HG02970 (cell line): ENCODE measurements at regions not wholly inside any gene's neighbourhood (a gene's known extent, or its start where the extent isn't known, plus 50 kb on each side); places are given as distances from the start of the nearest gene placed in this dataset.
"Not testable (repeated sequence)": the region's sequence is repeated elsewhere in the genome, so short reads cannot be mapped to it uniquely, and the experiment has no call there.

Source experiments
- ATAC-seq: cut with Tn5 transposase; IDR thresholded peaks from one replicate; pipeline ENCODE4 v1.9.1; 2021; ENCODE audit warnings: mild to moderate bottlenecking, moderate library complexity, moderate number of reproducible peaks; ENCODE audit not compliant: unreplicated experiment, low FRiP score

DNA sequence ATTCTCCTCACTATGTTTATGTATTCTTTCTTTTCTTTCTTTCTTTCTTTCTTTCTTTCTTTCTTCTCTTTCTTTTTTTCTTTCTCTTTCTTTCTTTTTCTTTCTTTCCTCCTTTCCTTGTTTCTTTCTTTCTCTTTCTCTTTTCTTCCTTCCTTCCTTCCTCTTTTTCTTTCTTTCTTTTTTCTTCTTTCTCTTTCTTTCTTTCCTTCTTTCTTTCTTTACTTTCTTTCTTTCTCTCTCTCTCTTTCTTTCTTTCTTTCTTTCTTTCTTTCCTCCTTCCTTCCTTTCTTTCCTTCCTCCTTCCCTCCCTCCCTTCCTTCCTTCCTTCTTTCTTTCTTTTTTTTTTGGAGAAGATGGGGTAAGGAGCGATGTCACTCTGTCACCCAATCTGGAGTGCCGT lies 1405.5 kb downstream of the SLITRK5 start:
- no peak for ATAC-seq

DNA sequence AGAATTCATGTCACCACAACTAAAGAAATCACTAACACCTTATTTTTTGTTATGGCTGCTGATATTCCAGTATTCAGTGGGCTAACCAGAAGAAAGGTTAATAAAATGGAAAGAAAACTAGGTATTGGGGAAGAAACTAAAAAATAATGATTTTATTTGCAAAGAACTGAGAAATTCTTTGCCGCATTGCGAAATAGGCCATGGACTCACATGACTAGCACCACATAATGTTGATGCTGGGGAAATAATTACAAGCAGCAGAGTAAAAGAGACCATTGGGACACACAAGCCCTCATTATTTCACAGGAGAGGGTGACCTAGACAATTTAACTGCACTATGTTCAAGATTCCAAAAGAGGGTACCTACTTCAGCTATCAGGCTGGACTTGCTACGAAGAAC lies 1411.5 kb downstream of the SLITRK5 start:
- no peak for ATAC-seq

- not testable (repeated sequence) for ATAC-seq
Measured at GRCh38 chr13:89088107-89088506, 1416.9 kb downstream of the SLITRK5 start.

GRCh38 chr13:89097994-89098393 lies 1426.8 kb downstream of the SLITRK5 start:
- ATAC-seq, result no peak

DNA sequence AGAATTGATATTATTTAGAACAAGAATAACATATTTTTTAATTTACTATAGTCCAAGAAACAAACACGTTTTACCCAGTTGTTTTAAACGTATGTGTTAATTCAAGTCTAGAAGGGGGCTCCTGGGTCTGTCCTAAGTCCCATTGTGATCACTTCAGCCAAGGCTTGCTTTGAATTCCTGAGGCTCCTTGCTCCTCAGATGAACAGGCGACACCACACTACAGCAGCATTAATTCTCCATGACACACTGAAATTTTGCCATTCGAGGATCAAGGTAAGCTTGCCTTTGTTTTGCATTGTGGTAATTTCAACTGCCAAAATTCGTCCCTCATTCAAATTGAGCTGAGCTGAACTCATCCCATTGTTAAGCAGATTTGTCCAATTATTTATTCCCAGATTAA lies 1442.6 kb downstream of the SLITRK5 start:
- ATAC-seq, result no peak

DNA sequence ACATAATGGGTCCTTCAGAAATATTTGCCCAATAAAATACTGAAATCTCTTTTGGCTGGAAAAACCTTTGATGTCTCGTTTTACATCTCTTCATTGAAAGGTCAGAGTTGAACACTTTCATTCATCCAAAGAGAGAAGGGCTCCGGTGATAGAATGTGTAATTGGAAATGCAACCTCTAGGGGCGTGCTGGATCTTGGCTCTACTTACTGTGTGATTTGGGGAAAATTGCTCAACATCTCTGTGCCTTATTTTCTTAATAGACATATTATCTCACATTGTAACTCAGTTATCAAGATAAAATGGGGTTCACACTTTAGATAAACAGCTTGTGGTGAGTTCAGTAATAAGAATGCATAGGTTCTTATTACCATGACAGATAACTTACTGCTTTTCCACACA lies 1444.1 kb downstream of the SLITRK5 start:
- no peak for ATAC-seq

GRCh38 chr13:89136678-89137077 lies 1465.5 kb downstream of the SLITRK5 start:
- ATAC-seq, result no peak

- ATAC-seq, result no peak
Measured at GRCh38 chr13:89150362-89150761, 1479.2 kb downstream of the SLITRK5 start.

DNA sequence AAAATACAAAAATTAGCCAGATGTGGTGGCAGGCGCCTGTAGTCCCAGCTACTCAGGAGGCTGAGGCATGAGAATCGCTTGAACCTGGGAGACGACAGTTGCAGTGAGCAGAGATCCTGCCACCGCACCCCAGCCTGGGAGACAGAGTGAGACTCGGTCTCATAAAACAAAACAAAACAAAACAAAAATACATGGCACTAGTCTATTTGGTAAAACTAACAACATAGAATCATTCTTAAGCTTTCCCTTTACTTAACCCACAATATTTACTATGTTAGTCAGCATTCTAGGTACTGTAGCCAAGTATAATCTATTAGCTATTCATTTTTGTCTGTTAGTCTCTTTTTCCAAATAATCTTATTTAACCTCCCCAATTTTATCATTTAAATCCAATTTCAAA lies 1482.8 kb downstream of the SLITRK5 start:
- no peak for ATAC-seq

DNA sequence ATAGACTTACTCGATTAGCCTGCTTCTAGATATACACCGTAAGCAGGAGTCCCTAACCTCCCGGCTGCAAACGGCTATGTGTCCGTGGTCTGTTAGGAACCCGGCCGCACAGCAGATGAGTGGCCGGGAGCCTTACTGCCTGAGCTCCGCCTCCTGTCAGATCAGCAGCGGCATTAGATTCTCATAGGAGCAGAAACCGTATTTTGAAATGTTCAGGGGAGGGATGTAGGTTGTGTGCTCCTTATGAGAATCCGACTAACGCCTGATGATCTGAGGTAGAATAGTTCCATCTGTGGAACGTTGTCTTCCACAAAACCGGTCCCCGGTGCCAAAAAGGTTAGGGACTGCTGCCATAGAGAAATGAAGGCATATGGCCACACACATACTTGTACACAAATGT lies 1491.9 kb downstream of the SLITRK5 start:
- ATAC-seq, result no peak

DNA sequence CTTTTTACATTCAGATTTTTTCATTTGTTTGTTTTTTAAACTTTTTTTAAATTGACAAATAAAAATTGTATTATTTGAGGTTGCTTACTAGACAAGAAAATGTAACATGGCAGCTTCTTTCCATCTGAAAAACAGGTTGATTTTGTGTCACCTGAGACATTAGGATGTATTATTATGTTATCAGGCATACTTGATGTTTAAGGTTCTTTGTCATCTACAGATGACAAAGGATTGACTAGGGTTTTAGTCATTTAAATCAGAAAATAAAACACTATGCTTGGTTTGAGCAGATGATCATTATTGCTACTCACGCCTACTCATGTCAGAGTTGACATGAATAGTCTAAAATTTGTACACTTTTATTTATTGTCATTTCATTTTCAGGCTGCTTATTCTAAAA lies 1494.5 kb downstream of the SLITRK5 start:
- ATAC-seq, result no peak

- ATAC-seq, result no peak
Measured at GRCh38 chr13:89169951-89170350, 1498.8 kb downstream of the SLITRK5 start.

DNA sequence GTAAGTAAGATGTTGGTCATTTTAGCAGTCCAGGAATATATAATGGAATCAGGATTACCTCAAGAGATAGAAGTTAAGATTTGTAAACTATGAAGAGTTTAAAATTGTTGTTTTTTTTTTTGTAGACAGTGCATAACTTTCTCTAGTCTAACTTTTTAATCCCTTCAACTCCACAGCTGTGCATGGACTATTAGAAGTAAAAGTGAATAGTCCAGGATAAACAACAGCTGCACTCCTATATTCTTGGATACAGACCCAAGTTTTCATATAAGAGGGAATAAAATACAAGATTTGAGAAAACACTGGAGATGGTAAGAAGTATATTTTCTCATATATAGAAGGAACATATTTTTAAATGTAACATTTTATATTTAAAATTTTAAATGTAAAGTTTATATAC lies 1509.9 kb downstream of the SLITRK5 start:
- ATAC-seq, result no peak

DNA sequence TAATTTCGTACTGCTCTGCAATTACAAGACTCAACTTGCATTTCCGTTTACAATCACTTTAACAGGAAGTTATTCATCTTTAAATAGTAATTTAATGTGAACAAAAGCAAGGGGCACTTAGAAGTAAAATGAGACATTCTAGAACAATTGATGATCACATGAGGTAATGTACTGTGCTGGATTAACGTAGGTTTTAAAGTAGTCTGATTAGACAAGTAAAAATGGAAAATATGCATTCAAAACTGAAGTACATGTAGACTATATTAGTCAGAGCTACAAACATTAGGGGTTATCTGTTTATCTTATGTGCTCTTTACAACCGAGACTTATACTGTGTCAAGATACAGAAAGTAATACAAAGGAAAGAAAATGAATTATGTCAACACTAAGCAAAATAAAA lies 1528.0 kb downstream of the SLITRK5 start:
- ATAC-seq, result no peak

- ATAC-seq, result no peak
Measured at GRCh38 chr13:89204435-89204834, 1533.3 kb downstream of the SLITRK5 start.

DNA sequence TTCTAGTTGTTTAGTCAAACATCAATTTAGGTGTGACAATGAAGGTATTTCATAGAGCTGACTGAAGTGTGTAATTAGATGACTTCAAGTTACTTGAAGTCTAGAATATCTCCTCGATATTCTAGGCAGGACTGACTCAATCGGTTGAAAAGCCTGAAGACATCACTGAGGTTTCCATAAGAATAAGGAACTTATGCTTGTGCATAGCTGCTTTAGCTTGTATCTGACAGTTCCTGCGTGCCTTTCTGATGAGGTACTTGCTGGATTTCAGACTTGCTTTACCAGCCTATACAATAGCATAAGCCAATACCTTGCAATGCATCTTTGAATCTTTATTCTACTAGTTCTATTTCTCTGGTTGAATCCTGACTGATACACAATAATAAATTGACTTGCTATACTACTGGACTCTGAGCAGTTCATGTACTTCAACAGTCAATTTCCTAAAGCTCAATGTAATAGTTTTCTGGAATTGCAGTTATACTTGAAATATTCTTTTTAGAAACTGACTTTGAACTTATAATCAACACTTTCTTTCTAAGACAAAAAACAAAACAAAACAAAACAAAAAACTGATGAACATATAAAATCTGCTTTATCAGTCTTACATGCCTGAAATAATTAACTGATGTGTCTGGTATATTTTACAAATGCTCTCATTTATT lies 1534.8 kb downstream of the SLITRK5 start:
- ATAC-seq, result no peak

GRCh38 chr13:89212186-89212585 lies 1541.0 kb downstream of the SLITRK5 start:
- ATAC-seq, result no peak

- no peak for ATAC-seq
Measured at GRCh38 chr13:89214185-89214584, 1543.0 kb downstream of the SLITRK5 start.

DNA sequence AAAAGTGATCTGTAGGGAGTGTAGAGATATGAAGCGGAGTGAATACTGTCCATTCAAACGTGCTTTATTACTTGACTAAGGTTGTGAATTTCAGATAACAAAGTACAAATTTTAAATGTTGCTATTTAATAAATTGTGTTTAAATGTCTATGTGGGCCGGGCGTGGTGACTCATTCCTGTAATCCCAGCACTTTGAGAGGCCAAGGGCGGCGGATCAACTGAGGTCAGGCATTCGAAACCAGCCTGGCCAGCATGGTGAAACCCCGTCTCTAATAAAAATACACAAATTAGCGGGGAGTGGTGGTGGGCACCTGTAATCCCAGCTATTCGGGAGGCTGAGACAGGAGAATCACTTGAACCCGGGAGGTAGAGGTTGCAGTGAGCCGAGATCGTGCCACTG lies 1544.1 kb downstream of the SLITRK5 start:
- ATAC-seq, result not testable (repeated sequence)

- no peak for ATAC-seq
Measured at GRCh38 chr13:89217813-89218212, 1546.6 kb downstream of the SLITRK5 start.

DNA sequence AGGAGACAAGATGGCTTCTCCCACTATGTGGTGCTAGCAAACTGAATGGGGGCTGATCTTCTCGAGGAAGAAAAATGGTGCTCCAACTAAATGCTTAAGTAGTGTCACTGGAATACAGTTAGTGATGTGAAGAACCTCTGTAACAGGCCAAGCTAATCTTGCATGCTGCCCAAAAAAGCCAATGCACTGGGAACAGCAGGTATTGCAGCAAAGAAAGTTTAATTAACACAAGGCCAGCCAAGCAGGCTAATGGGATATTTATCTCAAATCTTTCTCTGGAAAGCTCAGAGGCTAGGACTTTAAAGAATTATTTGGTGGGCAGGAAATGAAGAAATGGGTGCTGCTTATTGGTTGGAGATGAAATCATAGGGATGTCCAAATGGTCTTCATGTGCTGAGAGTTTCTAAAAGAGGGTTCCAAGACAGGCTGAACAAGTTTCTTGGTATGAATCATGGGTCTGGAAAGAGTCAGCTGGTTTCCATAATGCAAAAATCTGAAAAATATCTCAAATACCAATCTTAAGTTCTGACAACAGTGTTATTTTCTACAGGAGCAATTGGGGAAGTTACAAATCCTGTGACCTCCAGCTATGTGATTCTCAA lies 1550.5 kb downstream of the SLITRK5 start:
- no peak for ATAC-seq

GRCh38 chr13:89227356-89227755 lies 1556.2 kb downstream of the SLITRK5 start:
- ATAC-seq, result no peak
